HT-29 (cell line): ENCODE measurements at regions not wholly inside any gene's neighbourhood (a gene's known extent, or its start where the extent isn't known, plus 50 kb on each side); places are given as distances from the start of the nearest gene placed in this dataset.
"Not testable (repeated sequence)": the region's sequence is repeated elsewhere in the genome, so short reads cannot be mapped to it uniquely, and the experiment has no call there.

Experiments
- DNase-seq: peaks from one replicate; pipeline ENCODE4 v3.0.0-alpha.2; 2015; ENCODE audit warnings: low spot score

DNA sequence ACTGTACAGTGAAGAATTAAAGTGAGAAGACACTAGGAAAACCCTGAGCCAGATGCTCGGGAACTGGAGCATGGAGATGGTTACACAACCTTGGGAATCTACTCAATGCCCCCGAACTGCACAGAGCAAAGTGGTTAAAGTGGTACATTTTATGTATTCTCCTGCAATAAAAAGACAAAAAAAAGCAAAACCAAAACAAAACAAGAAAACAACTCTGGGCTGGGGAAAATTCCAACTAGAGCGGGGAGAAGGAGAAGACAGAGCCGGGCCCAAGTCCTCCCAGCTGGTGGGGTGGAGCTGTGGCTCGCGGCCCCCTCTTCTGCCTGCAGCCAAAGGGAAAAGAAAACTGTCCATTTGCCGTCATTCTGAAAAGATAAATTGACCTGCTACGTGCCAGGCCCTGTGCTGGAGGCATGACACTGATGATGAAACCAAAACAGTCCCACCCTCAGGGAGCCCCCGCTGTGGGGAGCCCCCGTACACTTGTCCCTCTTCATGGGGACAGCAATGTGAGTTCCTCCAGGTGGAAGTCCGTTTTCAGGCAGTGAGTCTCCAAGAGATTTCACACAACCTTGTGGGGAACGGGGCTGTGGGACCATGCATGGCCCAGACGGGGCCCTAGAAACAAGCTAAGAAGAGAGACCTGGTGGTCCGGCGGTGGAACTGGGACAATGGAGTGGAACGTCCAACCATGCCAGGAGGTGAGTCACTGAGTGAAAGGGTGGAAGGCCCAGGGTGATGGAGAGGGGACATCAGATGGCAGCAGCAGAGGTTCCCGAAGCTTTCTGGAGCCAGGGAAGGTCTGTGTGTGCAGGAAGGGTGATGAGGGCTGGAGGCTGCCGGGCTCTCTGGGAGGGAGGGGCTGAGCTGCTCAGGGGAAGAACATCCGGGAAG lies 114.8 kb upstream of the COL5A1 start:
- DNase-seq, result no peak

DNA sequence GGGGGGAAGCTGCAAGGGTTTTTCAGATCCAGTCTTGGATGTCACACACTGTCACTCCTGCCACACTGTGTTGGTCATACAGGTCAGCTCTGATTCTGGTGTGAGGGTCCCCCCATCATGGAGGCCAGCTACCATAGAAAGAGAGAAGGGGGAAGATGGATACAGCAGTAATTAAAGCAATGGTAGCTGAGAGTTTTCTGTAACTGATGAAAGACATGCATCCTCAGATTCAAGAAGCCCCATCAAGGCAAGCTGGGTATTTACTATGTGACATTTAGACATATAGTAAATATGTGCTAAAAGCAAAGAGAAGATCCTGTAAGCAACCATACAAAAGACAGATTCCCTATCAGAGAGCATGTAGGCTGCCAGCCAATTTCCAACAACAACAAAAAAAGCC lies 110.9 kb upstream of the COL5A1 start:
- no peak for DNase-seq

DNA sequence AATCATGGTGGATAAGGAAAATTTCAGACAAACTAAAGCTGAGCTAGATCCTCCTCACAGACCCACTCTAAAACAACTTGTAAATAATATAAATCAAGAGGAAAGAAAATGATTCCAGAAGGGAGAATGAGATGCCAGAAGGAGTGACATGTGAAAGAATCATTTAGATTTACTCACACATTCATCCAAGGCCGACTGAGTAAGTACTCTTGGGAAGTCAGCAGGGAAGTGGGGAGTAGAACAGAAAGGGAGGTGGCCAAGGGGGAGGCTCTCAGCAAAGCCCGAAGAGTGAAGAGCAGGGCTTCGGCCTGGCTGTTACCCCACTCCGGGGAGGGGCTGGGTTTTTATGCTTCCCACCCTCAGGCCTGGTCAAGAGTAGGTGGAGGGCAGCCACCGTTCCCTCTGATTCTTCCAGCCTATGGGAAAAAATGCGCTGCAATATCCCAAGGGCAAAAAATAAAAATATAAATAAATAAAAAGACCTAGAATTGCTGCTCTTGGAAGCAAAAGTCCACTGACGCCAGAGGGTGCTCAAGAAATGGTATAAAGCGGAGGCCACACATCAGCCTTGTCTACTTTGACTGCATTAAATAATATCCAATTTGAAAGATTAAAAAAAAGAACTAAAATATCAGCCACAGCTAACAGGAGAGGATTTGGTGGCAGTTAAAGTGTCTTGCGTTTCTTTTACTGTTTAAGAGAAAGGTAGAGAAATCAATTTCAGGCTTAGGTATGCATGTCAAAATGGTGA lies 110.2 kb upstream of the COL5A1 start:
- no peak for DNase-seq

DNA sequence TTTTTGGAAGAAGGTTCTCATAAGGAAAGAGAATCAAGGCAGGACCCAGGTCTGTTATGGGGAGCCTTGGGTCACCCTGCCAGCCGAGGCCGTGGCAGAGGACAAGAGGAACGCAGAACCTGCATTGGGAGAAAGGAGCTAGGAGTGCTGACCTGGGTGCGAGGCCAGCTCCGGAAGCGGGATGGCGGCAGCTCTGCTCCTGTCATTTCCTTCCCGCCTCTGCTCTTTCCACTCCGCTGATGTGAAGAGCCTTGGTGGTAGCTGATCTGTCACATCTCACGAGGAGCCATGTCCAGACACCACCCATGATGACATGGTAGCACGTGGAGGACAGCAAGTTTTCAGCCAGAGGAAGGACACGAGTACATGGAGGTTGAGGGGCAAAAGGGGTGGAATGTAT lies 109.5 kb upstream of the COL5A1 start:
- no peak for DNase-seq

DNA sequence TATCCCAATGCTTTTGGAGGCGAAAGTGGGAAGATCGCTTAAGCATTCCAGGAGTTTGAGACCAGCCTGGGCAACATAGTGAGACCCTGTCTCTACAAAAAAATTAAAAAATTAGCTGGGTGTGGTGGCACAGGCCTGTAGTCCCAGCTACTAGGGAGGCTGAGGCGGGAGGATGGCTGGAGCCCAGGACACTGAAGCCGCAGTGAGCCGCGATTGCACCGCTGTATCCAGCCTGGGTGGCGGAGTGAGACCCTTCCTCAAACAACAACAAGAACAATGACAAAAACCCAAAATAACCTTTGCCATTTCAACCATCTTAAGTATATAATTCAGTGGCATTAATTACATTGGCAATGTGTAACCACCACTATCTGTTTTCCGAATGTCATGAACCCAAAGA lies 108.9 kb upstream of the COL5A1 start:
- not testable (repeated sequence) for DNase-seq

DNA sequence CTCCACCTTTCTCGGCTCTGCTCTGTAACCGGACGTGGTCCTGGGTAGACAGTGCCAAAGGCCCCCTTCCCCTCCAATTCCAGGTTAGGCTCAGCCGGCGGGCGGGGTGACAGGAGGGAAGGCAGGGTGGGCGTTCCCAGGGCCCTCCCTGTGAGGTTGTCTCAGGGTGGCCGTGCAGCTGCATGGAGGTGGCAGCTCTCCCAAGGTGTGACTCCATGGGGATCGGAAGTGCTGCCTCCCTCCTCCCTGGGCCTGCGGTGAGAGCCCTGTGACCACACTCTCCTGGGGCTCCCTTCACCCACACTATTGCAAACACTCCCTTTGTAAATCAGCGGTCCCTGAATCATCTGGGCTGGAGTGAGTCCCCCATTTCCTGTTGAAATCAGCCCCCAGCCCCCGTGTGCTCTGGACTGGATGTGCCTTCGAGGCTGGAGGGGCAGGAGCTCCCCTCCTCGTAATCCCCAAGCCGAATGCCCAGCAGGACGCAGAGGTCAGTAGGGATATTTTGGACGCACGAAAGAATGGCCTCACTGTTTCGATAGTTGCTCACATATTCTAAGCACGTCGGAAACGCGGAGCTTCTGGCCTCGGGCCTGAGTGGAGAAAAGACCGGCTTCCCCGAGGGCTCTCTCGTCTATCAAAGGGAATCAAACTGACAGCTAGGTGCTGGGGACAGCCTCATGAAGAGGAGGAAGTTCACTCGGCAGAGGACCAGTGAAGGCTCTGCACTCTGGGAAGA lies 107.6 kb upstream of the COL5A1 start:
- DNase-seq, result no peak

DNA sequence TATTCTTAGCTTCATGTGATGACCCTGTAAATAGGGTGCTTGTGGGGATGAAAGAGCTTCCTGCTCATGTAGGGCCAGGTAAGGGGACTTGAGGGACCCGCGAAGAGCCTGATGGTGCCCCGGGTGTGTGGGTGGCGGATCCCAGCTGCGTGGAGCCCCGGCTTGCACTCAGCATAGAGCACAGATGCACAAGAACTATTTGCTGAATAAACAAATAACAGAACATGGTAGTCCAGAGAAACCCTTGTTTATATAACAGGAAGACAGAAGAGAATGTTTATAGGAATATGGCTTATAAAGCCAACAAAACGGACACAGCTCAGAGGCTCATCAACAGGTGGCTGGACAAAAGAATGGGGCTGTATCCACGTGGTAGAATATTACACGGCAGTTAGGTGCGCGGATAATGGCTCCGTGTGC lies 106.9 kb upstream of the COL5A1 start:
- DNase-seq, result no peak

DNA sequence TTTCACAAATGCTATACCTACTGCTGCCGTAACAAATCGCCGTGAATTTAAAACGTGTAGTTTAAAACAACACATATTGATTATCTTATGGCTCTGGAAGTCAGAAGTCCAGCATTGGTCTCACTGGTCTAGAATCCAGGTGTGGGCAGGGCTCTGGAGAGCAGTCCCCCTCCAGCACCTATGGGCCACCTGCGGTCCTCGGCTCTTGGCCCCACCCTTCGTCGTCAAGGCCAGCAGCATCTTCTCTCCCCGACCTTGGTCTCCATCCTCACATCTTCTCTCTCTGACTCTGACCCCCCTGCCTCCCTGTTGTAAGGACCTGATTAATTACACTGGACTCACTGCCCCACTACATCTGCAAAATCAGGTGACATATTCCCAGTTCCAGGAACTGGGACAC lies 106.4 kb upstream of the COL5A1 start:
- DNase-seq, result no peak

DNA sequence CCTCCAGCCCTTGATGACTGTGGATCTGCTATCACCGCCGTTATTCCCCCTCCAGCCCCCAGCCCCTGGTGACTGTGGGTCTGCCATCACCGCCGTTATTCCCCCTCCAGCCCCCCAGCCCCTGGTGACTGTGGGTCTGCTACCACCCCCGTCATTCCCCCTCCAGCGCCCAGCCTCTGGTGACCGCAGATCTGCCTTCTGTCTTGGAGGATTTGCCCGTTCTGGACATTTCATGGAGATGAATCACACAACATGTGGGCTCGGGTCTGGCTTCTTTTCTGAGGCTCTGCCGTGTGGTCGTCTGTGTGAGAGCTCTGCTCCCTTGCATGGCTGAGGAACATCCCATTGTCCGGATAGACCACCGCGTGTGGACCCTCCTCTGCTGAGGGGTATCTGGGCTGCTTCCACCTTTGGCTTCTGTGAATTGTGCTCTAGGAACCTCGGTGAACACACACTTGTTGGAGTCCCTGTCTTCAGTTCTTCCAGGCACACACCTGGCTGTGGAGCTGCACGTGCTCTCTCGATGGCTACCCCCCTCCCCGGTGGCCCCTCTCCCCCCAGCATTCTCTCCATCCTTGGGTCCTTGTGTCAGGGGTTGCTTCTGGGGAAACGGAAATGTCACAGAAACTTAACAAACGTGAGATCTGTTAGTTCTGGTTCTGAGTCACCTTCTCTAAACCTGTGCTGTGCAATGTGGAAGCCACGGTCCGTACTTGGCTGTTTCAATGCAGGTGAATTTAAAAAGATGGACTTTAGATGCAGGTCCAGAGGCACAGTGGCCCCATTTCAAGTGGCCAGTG lies 105.3 kb upstream of the COL5A1 start:
- no peak for DNase-seq

DNA sequence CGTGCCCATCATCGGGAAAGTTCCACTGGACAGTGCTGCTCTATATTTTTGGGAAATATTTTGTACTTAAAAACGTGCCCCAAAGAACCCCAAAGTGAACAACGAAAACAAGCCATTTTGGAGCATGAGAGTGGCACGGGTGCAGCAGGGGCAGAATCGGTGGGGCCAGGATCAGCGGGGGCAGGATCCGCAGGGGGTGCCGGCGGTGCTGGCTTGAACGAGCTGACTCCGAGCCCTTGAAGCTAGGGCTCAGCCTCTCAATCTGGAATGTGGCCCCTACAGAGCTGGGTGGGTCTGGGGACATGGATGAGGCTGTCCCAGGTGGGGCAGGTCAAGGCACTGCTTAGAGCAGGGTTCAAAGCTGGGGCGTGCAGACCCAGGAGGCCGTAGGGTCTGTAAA lies 104.7 kb upstream of the COL5A1 start:
- DNase-seq, result no peak

DNA sequence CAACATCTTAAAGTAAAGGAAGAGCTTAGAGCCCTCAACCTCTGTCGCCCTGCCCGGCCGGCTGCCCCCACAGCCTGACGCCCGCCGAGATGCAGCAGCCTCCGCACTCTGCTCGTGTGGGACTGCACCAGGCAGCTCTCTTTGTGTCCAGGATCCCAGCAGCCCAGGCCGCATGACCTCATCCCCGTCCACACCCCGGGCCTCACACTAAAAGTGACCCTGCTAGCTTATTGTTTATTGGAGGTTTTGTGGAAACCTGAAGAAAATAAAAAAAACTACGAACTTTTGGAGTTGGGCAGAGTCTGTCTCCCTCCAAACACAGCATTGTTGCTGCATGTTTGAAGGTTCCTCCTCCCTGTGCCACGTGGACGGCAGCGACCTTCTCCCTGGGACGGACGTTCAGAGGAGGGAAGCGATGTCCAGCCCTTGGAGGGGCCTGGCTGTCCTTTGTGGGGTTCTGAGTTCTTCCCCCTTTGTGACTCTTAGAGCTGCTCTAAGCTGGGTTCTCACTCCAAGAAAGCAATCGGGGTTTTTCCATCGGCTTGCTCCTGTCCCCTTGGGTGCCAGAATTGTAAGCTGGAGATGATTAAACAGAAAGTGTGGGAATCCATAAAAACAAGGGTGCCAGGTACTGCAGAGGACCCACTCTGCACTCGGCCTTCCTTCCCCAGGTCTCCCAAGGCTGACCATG lies 103.5 kb upstream of the COL5A1 start:
- no peak for DNase-seq

DNA sequence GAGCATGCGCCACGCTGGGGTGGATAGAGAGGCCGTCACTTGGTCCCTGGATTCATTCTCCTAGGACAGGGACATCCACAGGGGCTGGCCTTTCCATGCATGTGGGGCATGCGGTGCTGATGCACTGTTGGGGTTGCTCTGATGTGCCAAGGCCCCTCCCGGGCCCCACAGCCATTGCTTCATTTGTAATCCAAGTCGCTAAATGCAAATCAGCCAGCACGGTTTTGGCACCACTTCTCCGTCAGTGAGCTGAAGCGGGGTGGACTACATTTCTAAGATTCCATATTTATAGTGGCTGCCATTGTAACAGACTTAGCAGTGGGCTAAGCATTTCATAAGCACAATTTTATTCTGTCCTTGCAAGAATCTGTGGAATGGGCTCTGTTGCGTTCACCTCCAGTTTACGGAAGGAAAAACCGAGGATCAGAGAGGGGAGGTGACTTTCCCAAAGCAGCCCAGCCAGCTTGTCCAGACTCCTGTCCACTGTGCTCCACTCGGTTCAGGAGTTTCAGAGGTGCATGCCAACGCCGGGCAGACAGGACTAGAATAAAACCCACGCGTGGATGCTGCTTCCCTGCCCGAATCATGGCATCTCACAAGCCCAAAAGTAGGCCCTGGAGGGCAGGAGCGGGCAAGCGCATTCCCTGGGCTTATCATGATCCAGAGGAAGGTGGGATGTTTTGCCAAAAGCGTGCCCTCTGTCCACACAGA lies 102.6 kb upstream of the COL5A1 start:
- DNase-seq, result no peak

DNA sequence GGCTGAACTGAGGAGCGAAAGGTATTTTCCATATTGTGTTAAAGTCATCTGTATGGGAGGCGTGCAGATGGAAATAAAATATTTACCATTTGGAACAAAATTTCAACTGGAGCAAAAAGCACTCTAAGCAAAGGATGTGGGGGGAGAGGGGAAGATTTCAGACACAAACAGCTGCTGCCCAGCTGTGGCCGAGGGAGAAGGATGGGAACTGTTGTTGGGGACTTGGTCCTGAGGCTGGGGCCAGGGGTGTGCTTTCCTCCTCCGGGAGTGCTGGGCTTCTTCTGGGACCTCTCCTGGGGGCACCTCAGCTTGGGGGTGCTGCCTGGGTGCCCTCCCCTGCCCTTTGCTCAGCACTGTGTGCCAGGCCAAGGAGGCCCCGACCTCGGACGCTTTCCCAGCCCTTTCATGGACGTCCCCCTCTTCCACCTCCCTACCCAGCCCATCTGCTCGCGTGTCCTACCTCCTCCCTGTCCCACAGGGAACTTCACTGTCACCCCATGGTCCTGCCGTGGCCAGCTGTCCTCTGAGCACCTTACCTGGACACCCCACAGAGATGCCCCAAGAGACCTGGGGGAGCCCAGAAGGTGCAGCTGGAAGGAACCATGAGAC lies 101.9 kb upstream of the COL5A1 start:
- no peak for DNase-seq

DNA sequence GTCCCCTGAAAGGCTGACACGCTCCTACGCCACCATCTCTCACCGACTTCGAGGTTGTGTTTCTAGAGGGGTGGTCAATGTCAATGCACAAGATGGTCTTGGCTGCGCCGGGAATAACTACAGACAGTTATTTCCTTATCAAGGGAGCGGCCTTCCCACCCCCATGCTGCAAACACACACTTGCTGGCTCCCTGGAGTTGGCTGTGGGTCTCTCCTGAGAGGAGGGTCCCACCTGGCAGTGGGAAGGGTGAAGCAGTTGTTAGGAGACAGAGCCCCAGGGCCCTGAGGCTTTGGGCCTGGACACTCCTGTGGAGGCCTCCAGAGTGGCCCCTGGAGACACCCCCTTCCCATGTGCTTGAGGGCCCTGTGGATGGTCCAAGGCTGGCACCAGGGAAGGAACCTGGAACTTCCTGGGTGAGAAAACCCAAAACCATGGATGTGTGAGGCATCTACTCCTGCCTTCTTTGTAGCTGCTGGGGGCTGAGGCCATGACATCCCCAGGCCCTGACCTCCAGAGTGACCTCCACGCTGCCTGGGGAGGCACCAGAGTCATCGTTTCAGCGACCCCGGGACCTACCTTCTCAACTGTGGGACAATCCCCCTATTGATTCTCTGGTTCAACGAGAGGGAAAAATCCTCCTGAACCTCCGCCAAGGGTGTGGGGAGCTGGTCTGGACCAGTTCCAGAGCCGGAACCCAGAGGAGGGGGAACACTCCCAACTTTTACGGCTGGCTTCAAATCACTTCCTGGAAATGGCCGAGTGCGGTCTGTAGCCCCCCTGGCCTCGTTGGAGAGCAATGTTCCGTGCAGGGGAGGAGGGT lies 101.1 kb upstream of the COL5A1 start:
- no peak for DNase-seq

DNA sequence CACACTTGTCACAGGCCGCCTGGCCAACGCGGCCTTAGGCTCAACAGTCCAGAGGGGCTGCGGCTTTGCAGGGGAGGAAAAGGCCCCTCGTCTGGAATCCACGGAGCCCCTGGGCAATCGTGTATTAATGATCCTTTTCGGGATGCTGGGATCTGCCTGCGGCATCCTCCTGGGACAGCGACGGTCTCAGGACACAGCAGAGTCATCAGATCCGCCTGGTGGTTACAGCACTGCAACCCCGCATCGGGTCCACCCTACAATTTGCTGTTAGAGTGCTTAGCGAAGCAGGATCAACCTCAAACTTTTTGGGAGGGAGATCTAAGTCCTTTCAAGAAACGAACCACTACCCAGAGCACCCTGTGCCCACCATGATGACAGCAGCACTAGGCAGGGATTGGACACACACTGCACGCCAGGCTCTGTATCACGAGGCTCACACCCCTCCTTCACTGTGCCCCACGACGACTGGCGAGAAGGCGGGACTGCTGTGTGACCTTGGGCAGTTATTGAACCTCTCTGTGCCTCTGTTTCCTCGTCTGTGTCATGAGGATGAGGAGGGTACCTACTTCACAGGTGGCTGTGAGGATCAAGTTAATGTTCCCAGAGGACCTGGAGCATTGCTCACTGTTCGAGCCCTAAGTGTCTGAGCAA lies 100.4 kb upstream of the COL5A1 start:
- no peak for DNase-seq

DNA sequence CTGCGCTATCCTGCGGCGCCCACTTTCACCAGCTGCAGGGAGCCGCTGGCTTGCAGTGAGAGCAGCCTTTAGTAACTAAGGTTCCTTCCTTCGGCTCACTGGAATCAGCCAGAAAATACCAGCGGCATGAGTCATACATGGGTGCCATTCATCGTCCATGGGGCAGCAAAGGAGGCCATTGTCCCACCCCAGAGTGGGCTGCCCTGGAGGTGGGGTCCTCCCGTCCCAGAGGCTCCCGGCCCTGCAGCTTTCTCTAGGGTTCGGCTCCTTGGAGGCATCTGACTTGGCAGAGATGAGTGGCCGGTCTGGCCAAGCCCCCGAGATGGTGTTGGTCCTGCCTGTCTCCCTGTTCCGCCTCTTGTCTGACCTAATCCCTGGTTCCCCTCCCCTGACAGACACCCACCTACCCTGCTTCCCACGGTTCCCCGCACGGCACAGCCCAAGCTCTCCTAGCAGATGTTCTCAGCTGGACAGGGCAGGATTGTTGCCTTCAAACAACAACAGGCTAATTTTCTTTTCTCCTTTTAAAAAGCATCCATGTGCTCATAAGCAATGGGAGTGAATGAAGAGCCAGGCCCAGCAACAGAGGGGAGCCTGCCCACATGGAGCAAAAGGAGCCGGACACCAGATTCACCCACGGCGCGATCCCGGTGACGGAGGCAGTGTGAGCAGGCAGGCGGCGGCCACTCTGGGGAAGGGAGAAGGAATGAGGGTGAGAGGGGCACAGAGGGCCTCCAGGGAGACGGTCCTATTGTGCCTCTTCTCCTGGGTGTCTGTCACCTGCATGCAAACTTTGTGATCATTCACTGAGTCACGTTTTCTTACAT lies 97.0 kb upstream of the COL5A1 start:
- DNase-seq, result no peak

DNA sequence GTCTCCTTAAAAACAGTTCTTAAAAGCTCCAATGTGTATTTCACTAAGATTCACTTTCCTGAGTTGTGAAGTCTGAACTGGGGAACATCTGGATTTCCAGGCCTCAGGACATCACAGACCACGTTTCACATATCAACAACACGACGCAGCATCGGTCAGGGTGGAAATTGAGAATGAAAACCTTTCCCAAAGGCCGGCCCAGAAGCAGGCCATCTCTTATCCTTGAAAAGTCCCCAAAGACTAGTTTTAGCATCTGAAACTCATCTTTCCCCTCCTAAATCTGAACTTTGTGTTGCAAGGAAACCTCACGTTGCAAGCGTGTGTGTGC lies 96.4 kb upstream of the COL5A1 start:
- no peak for DNase-seq
